HG03432 (cell line): ENCODE measurements at regions not wholly inside any gene's neighbourhood (a gene's known extent, or its start where the extent isn't known, plus 50 kb on each side); places are given as distances from the start of the nearest gene placed in this dataset.

Experiments used
- ATAC-seq: cut with Tn5 transposase; IDR thresholded peaks from one replicate; pipeline ENCODE4 v1.9.1; 2021; ENCODE audit warnings: mild to moderate bottlenecking, moderate library complexity; ENCODE audit not compliant: unreplicated experiment

- no peak for ATAC-seq
These were observed 157.4 kb downstream of the HS3ST1 start for GRCh38 chr4:11271263-11271662.

DNA sequence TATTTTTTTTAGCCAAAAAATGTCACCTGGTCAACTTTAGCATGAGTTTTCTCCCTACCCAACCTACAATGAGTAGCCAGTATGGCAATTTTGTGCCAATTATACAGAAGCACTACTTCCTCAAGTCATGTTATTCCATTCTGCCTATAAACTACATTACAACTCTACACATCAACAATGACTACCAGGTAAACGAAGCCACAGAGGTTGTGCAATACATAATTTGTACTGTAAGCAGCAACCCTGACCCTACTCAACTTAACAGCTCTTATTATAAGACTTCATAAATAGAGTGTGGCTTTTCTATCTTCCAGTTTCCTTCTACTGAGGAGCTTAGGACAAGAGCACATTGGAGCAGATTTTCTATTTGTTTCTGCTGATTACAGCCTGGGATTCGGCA is 160.5 kb downstream of the HS3ST1 start:
- no peak for ATAC-seq

- ATAC-seq = no peak
These were observed 163.9 kb downstream of the HS3ST1 start for GRCh38 chr4:11264841-11265240.

DNA sequence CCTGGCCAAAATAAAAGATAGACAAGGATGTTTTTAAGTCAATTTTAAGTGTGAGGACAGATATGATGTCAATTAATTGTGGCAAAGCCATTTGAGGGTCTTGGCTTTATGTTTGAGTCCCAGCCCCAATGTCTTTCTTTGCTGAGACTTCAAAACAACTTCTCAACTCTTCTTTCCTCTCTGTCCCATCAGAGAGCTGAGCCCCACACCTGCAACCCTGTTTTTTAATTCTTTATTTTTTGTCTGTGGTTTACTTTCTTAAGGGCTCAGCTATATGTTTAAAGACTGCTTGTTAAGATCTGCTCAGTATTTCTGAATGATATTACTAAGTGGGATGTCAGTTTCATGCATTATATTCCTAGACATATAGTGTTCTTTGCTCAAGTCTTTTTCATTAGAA is 164.3 kb downstream of the HS3ST1 start:
- ATAC-seq = no peak

GRCh38 chr4:11263208-11263607 is 165.5 kb downstream of the HS3ST1 start:
- no peak for ATAC-seq

DNA sequence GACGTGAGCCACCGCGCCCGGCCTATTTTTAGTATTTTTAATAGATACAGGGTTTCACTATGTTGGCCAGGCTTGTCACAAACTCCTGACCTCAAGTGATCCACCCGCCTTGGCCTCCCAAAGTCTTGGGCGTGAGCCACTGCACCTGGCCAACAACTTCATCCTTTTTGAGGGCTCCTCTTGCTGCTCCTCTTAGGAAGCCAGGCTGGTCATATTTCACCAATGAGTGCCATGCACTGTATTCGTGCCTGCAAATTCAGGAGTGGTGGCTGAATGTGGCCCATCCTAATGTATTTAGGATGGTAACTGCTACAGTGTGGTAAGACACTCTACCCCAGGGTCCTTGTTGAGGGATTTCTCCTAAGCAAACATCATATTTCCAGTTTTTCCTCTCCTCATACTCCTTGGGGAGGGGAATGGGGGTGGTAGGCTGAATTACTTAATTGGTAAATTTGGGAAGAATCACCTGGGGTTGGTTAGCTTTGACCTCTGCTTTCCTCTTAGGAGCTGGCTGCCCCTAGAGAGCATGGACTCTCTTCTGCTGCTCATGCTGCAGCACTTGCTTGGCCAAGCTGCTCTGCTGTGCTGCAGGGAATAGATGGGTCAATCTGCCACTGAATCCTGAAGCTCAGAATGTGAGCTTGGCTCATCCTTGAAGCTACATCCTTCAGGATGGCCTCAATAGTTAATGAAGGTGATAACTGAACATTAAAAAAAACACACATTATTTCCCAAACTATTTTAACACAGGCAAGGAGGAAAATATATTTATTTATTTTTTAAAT is 167.4 kb downstream of the HS3ST1 start:
- ATAC-seq = no peak

DNA sequence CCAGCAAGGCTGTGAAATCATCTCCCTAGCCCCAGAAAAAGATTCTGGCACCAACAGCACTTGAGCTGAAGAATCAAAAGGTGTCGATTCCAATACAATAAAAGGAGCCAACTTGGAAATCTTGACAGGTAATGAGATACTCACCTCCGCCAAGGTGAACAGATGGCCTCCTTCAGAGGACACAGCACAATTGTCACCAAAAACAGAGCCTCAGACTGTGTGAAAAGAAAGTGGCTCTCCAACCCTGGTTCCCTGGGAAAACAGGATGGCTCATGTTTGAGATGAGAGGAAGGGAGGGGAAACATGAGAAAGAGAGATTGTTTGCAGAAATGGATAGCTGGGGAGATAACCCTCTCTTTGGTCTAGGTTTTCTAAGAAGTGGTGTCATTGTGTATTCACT is 168.9 kb downstream of the HS3ST1 start:
- no peak for ATAC-seq

GRCh38 chr4:11252149-11252548 is 176.5 kb downstream of the HS3ST1 start:
- ATAC-seq = no peak

DNA sequence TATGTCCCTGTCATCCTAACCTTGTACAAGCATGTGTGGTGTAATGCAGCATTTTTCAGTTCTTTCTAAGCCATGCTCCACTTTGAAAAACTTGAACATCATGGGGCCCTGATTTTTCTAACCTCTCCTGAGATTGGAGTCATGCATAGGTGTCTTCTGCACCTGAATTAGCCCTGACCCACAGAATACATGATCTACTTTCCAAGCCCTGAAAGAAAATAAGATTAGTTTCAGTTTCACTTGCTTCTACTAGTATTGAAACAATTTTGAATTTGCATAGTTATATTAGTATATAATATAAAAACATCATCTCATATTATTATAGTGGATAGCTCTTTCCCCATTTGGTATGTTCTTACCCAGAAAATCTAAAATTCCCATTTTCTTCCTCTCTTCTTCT is 178.2 kb downstream of the HS3ST1 start:
- ATAC-seq = no peak

DNA sequence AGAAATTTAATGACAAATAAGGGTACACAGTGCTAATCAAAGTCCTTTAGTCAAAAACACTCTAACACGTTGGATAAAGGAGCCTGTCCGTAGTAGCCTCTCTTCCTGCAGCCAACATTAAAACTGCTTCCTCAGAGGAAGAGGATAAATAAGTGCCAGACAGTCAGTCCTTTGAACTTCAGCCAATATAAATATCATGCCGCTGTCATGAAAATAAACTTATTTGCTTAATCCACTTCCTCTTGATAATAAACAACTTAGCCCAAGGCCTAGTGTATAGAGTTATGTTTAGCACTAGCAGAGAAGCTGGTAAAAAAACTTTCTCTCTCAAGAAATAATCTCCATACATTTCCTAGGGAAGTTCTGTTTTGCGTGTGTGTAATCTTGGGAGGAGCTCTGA is 196.7 kb downstream of the HS3ST1 start:
- ATAC-seq = no peak

- no peak for ATAC-seq
These were observed 197.8 kb downstream of the HS3ST1 start for GRCh38 chr4:11230866-11231265.

- ATAC-seq = no peak
These were observed 200.2 kb downstream of the HS3ST1 start for GRCh38 chr4:11228530-11228929.

DNA sequence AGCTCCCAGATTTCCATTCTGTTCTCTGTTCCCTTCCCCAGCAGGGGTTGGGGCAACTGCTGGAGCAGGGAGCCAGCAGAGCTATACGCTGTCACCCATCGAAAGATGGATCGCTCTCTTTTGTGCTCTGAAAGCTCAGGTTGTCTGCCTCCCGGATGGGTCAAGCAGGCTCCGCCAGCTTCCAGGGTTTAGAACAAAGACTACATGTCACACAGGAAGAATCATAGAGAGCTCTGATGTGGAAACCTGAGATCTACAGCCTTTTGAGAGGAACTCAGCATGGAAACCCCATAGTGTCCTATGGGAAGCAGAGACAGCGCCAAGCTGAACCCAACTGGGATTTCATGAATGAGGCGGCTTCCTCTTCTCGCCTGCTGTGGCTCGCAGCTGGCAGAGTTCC is 205.4 kb downstream of the HS3ST1 start:
- ATAC-seq = no peak

- ATAC-seq = no peak
These were observed 210.0 kb downstream of the HS3ST1 start for GRCh38 chr4:11218692-11219091.

GRCh38 chr4:11216520-11216919 is 212.2 kb downstream of the HS3ST1 start:
- ATAC-seq = no peak

DNA sequence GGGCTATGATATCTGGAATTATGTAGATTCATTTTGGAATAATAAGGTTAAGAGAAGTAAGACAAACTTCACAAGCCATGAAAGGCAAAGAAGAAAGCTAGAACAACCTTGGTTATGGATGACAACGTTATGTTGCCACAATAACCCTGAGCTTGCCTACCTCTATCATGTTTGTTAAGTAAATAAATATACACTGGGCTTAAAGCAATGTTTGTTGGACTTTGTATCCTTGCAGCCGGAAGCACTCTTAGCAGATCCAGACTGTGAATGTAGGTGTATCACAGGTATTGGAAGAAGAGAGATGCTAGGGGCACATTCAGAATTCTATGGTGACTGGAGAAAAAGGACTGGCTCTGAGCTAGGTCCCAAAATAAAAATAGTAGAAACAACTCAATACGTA is 214.4 kb downstream of the HS3ST1 start:
- no peak for ATAC-seq

GRCh38 chr4:11209826-11210225 is 218.9 kb downstream of the HS3ST1 start:
- no peak for ATAC-seq

DNA sequence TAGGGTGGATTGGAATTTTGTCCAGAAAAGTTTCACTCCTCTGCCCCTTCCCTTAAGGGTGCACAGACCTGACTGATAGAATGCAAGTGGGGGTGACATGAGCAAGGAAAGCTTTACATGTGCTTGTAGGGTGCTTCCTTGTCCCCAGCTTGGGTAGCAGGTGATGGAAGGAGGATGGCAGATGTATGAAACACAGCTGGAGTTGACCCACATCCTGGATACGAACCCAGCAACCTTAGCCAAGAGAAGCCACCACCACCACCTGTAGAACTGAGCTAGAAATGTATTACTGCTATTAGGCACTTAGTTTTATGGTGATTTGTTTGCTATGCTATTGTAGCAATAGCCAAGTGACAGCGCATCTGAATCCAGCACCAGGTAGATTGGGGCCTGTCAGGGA is 227.4 kb downstream of the HS3ST1 start:
- ATAC-seq = no peak

GRCh38 chr4:11198516-11199305 is 230.0 kb downstream of the HS3ST1 start:
- ATAC-seq = no peak

- no peak for ATAC-seq
These were observed 230.9 kb downstream of the HS3ST1 start for GRCh38 chr4:11197631-11198341.

DNA sequence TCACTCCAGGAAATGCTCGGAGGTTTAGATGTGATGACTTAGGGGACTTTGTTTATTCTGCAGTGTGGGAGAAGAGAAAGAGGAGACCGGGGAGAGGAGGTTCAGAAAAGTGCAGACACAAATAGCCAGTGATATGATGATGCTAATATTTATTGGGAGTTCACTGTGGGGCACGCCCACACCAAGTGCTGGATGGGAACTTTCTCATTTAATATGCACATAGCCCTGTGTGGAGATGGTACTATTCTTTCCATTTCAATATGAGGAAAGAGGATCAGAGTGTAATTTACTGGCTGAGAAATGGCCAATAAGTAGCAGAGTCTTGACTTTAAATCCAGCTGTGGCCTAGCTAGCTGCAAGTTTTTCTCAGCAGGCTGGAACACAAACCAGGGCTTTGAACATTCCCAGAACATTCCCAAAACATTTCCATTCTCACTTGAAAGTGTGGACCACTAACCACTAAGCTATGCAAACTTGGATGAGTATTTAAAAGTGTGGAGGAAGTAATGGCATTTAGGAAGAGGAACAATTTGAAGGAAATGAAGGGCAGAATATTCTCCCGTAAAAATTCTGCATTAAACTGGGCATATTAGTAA is 231.7 kb downstream of the HS3ST1 start:
- ATAC-seq = no peak
